ENCODE measurements at regions not wholly inside any gene's neighbourhood (a gene's known extent, or its start where the extent isn't known, plus 50 kb on each side); places are given as distances from the start of the nearest gene placed in this dataset.

GRCh38 chr7:41201021-41201420 is 501.9 kb downstream of the INHBA start:
- TF ChIP-seq CTCF (IDR thresholded peaks at IDR 0.05) (no peak), POLR2A (IDR thresholded peaks at IDR 0.05) (no peak)
